Chondrocyte (in vitro differentiated cells): ENCODE measurements at regions not wholly inside any gene's neighbourhood (a gene's known extent, or its start where the extent isn't known, plus 50 kb on each side); places are given as distances from the start of the nearest gene placed in this dataset.

Source experiments
- DNase-seq: peaks from one replicate; pipeline ENCODE4 v3.0.0; 2021; ENCODE audit warnings: mixed read lengths, low spot score
- H3K27ac Mint-ChIP-seq: one replicate; pipeline ENCODE4 v1.8.0; 2021; ENCODE audit warnings: mild to moderate bottlenecking, moderate library complexity, mixed read lengths; ENCODE audit not compliant: unreplicated experiment
- H3K27me3 Mint-ChIP-seq: 2 replicates; pipeline ENCODE4 v1.8.0; 2021; ENCODE audit warnings: low read depth, mixed read lengths
- H3K36me3 Mint-ChIP-seq: 2 replicates; pipeline ENCODE4 v1.8.0; 2021; ENCODE audit warnings: low read depth, mixed read lengths
- H3K4me1 Mint-ChIP-seq: 2 replicates; pipeline ENCODE4 v1.8.0; 2021; ENCODE audit warnings: low read depth, mild to moderate bottlenecking, mixed read lengths
- H3K4me3 Mint-ChIP-seq: one replicate; pipeline ENCODE4 v1.8.0; 2021; ENCODE audit warnings: mild to moderate bottlenecking, moderate library complexity, mixed read lengths; ENCODE audit not compliant: unreplicated experiment
- H3K9me3 Mint-ChIP-seq: 2 replicates; pipeline ENCODE4 v1.8.0; 2021; ENCODE audit warnings: low read depth, mixed read lengths
- CTCF ChIP-seq: fragments of 200-600 bp; sonication (generic); IDR thresholded peaks from 2 replicates; pipeline ENCODE4 v1.5.0; 2021; ENCODE audit warnings: antibody characterized with exemption, mild to moderate bottlenecking, moderate library complexity

GRCh38 chr14:98964171-98964570 is 307.8 kb downstream of the BCL11B start:
- H3K27ac Mint-ChIP-seq, result no peak overlapping the region
- no peaks in the 10 kb centered on the region for H3K36me3 Mint-ChIP-seq
- peaks cover 3% of the 10 kb centered on the region for H3K9me3 Mint-ChIP-seq
- peaks cover 42% of the 10 kb centered on the region for H3K27me3 Mint-ChIP-seq
- H3K4me3 Mint-ChIP-seq, result no peak overlapping the region
- H3K4me1 Mint-ChIP-seq, result no peaks in the 10 kb centered on the region
- no peak for TF ChIP-seq CTCF
- DNase-seq, result no peak

DNA sequence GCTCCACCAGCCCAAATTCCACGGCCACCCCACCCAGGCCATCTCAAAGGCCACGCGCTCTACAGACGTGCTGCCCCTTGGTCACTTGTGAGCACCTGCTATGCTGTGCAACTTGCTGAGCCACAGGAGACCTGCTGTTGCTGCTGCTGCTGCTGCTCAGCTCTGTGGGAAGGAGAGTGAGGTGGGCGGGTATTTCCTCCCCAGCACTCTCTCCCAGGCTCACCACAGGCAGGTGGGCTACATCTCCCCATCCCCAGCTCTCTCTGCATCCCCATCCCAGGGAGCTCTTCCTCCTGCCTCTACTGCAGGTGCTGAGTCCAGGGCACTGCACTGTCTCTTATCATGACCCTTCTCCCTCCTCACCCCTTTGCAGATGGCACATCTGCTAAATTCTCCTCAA is 306.9 kb downstream of the BCL11B start:
- no peak for TF ChIP-seq CTCF
- Mint-ChIP-seq H3K27ac (no peak overlapping the region), H3K36me3 (no peaks in the 10 kb centered on the region), H3K27me3 (peaks cover 35% of the 10 kb centered on the region), H3K9me3 (peaks cover 5% of the 10 kb centered on the region), H3K4me1 (no peaks in the 10 kb centered on the region), H3K4me3 (no peak overlapping the region)
- no peak for DNase-seq

DNA sequence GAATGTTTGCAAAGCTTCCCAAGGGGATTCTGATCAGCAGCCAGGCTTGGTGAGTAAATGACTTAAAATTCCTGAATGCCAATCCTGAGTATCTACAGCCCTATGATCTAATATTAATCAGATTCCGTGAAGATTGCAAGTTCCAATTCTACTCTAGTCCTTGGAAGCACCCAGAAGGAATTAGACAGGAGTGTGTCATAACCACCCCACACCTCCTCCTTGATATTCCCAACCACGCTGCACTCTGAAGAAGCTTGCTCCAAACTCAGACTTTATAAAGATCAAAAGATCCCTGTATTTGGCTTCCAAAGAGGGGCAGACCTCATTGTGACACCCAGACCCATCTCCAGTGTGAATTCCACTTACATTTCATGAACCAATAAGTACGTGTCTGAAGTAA is 306.0 kb downstream of the BCL11B start:
- H3K27ac Mint-ChIP-seq, result no peak overlapping the region
- no peak for TF ChIP-seq CTCF
- H3K4me3 Mint-ChIP-seq, result no peak overlapping the region
- no peak for DNase-seq
- no peaks in the 10 kb centered on the region for H3K36me3 Mint-ChIP-seq
- no peaks in the 10 kb centered on the region for H3K4me1 Mint-ChIP-seq
- peaks cover 31% of the 10 kb centered on the region for H3K27me3 Mint-ChIP-seq
- peaks cover 5% of the 10 kb centered on the region for H3K9me3 Mint-ChIP-seq

DNA sequence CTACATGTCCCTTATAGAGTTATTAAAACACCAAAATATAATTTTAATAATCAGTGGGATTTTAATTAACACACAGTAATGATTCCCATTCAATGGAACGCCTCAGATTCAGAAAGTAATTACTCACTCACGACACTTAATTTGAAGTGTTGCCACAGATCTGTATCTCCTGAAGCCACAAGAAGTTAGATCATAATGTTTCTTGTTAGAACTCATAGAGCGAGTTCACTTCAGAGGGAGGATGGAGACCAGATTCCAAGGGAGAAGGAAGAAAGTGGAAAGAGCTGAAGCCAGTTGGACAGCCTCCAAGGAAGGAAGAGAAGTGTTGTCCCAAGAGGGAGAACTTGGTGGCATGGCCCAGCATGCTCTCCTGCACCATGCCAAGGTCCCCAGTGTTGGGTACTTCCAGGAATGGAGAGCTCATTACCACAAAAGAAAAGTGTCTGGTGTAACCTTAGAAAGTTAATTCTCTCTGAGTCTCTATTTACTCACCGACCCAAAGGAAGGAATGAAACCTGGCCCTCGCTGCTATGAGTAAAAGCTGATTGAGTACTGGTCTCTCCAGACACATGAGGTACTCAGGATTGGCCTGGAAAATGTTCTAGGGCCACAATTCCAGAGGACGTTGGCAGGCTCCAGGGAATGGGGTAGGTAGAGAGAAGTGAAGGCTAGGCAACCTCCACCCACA is 305.4 kb downstream of the BCL11B start:
- Mint-ChIP-seq H3K4me1 (no peaks in the 10 kb centered on the region), H3K36me3 (no peaks in the 10 kb centered on the region)
- no peak for TF ChIP-seq CTCF

GRCh38 chr14:98974113-98974512 is 297.9 kb downstream of the BCL11B start:
- no peak for DNase-seq
- TF ChIP-seq CTCF, result no peak
- H3K36me3 Mint-ChIP-seq, result peaks cover 1% of the 10 kb centered on the region
- no peak overlapping the region for H3K4me3 Mint-ChIP-seq
- H3K4me1 Mint-ChIP-seq, result no peaks in the 10 kb centered on the region
- H3K9me3 Mint-ChIP-seq, result peaks cover 13% of the 10 kb centered on the region
- peaks cover 18% of the 10 kb centered on the region for H3K27me3 Mint-ChIP-seq
- no peak overlapping the region for H3K27ac Mint-ChIP-seq

More for the DNA sequence above, 305.4 kb downstream of the BCL11B start:
- Mint-ChIP-seq H3K27ac (no peak overlapping the region), H3K9me3 (peaks cover 5% of the 10 kb centered on the region), H3K4me3 (no peak overlapping the region), H3K27me3 (peaks cover 33% of the 10 kb centered on the region)
- no peak for DNase-seq
